GM12873 (cell line): ENCODE measurements at regions not wholly inside any gene's neighbourhood (a gene's known extent, or its start where the extent isn't known, plus 50 kb on each side); places are given as distances from the start of the nearest gene placed in this dataset.

ENCODE experiments used
- CTCF ChIP-seq: IDR thresholded peaks from 2 replicates; pipeline ENCODE4 v1.5.1; 2012; ENCODE audit warnings: low read depth, mild to moderate bottlenecking, moderate library complexity, low read length, control low read depth; ENCODE audit not compliant: insufficient read depth; ENCODE audit errors: missing control alignments

GRCh38 chr1:87743256-87743655 lies 414.6 kb downstream of the LMO4 start:
- TF ChIP-seq CTCF, result no peak

GRCh38 chr1:87744056-87744455 lies 415.4 kb downstream of the LMO4 start:
- no peak for TF ChIP-seq CTCF

- no peak for TF ChIP-seq CTCF
Observed at GRCh38 chr1:87744763-87745162, 416.1 kb downstream of the LMO4 start.

- TF ChIP-seq CTCF, result no peak
Observed at GRCh38 chr1:87753366-87753765, 424.7 kb downstream of the LMO4 start.

- no peak for TF ChIP-seq CTCF
Observed at GRCh38 chr1:87754139-87754538, 425.5 kb downstream of the LMO4 start.

- TF ChIP-seq CTCF, result no peak
Observed at GRCh38 chr1:87757676-87758075, 429.0 kb downstream of the LMO4 start.

- no peak for TF ChIP-seq CTCF
Observed at GRCh38 chr1:87759421-87760087, 430.9 kb downstream of the LMO4 start.

GRCh38 chr1:87760155-87760554 lies 431.5 kb downstream of the LMO4 start:
- TF ChIP-seq CTCF, result no peak
